ENCODE measurements at regions not wholly inside any gene's neighbourhood (a gene's known extent, or its start where the extent isn't known, plus 50 kb on each side); places are given as distances from the start of the nearest gene placed in this dataset.

DNA sequence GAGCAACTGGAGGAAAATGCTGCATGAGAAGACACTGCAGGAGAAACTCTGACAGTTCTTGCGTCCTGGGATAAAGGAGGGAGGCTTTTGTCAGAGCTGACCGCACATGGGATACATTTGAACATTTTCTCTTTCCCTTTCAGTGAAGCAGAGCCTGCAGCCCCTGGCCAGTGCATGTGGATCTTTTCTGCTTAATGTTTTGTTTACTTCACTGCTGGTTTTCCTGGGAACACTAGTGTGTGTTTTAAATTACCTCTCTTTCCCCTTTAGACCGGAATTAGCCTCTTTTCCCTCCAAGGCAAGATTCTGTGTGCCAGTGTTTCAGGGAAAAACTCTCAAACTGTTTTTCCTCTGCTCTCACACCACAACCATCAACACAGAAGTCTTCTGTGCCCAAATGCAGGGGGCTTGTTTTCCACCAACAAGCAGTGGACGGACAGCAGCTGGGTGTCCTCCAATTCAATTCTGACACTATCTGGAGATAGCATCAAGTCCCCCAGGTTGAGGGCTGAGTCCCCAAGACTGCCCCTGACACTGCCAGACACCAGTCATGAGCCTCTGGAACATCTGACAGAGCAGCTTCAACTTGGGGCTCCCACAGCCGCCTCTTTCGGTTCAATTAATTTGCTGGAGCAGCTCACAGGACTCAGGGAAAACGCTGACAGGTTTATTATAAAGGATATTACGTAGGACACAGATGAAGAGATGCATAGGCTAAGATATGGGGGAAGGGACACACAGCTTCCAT is 136.2 kb downstream of the RHOU start:
- intact Hi-C loops (cut with micrococcal nuclease; ENCODE audit: unreplicated experiment) = no loop called here
- Histone ChIP-seq H3K27ac (ENCODE audit: low read depth, low read length, poor library complexity, severe bottlenecking) (no peak overlapping the region), H3K4me1 (ENCODE audit: insufficient read depth, low read length, poor library complexity, severe bottlenecking) (no peaks in the 10 kb centered on the region), H3K9me3 (ENCODE audit: low read depth, low read length, poor library complexity, severe bottlenecking) (no peaks in the 10 kb centered on the region), H3K36me3 (ENCODE audit: insufficient read depth, low read length, poor library complexity, severe bottlenecking) (no peaks in the 10 kb centered on the region), H3K27me3 (replicated peaks; ENCODE audit: insufficient read depth, low read depth, low read length, poor library complexity) (peaks cover 3% of the 10 kb centered on the region), H3K4me3 (ENCODE audit: low read depth, low read length, poor library complexity, severe bottlenecking) (no peak overlapping the region)
- DNase-seq (ENCODE audit: low spot score) = no peak
- no TSS peak for BruUV-seq (replicated peaks)
- ChIA-PET CTCF (no interaction called here), POLR2A (ENCODE audit: low non-redundant PET) (no interaction called here)
- TF ChIP-seq, protein P1, sequence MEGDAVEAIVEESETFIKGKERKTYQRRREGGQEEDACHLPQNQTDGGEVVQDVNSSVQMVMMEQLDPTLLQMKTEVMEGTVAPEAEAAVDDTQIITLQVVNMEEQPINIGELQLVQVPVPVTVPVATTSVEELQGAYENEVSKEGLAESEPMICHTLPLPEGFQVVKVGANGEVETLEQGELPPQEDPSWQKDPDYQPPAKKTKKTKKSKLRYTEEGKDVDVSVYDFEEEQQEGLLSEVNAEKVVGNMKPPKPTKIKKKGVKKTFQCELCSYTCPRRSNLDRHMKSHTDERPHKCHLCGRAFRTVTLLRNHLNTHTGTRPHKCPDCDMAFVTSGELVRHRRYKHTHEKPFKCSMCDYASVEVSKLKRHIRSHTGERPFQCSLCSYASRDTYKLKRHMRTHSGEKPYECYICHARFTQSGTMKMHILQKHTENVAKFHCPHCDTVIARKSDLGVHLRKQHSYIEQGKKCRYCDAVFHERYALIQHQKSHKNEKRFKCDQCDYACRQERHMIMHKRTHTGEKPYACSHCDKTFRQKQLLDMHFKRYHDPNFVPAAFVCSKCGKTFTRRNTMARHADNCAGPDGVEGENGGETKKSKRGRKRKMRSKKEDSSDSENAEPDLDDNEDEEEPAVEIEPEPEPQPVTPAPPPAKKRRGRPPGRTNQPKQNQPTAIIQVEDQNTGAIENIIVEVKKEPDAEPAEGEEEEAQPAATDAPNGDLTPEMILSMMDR (conservative IDR thresholded peaks at IDR 0.05; ENCODE audit: low read depth, low read length) = no peak
- no peak for TF ChIP-seq EZH2 (IDR thresholded peaks at IDR 0.05; ENCODE audit: borderline replicate concordance, low read depth, low read length, poor library complexity, severe bottlenecking)

- TF ChIP-seq EZH2 (IDR thresholded peaks at IDR 0.05; ENCODE audit: borderline replicate concordance, low read depth, low read length, poor library complexity, severe bottlenecking) = no peak
- TF ChIP-seq, protein P1 (conservative IDR thresholded peaks at IDR 0.05; ENCODE audit: low read depth, low read length) = no peak
- no peaks in the 10 kb centered on the region for H3K9me3 ChIP-seq (ENCODE audit: low read depth, low read length, poor library complexity, severe bottlenecking)
- POLR2A ChIA-PET (ENCODE audit: low non-redundant PET) = no interaction called here
- peaks cover 3% of the 10 kb centered on the region for H3K27me3 ChIP-seq (replicated peaks; ENCODE audit: insufficient read depth, low read depth, low read length, poor library complexity)
- CTCF ChIA-PET = no interaction called here
- no peak overlapping the region for H3K4me3 ChIP-seq (ENCODE audit: low read depth, low read length, poor library complexity, severe bottlenecking)
- H3K4me1 ChIP-seq (ENCODE audit: insufficient read depth, low read length, poor library complexity, severe bottlenecking) = no peaks in the 10 kb centered on the region
- DNase-seq (ENCODE audit: low spot score) = no peak
- BruUV-seq (replicated peaks) = no TSS peak
- no peaks in the 10 kb centered on the region for H3K36me3 ChIP-seq (ENCODE audit: insufficient read depth, low read length, poor library complexity, severe bottlenecking)
- H3K27ac ChIP-seq (ENCODE audit: low read depth, low read length, poor library complexity, severe bottlenecking) = no peak overlapping the region
- intact Hi-C loops (cut with micrococcal nuclease; ENCODE audit: unreplicated experiment) = no loop called here
Measured at GRCh38 chr1:228872080-228872479, 136.8 kb downstream of the RHOU start.

DNA sequence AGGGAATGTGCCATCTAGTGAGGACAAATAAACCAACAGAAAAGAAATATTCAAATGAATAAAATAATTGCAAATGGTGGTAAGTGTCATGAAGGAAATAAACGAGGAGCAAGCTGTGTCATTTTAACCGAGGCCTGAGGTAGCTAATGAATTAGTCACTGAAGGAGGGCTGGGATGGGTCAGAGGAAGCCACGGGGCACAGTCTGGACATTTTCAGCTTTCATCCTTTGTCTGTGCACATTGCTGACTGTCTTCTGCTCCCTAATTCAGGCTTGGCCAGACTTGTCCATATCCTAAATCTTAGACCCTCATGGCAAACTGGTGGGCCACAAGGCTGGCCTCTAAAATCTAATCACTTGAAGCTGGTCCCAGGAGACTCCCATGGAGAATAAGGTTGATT is 138.4 kb downstream of the RHOU start:
- DNase-seq (ENCODE audit: low spot score) = no peak
- Histone ChIP-seq H3K27ac (ENCODE audit: low read depth, low read length, poor library complexity, severe bottlenecking) (no peak overlapping the region), H3K4me3 (ENCODE audit: low read depth, low read length, poor library complexity, severe bottlenecking) (no peak overlapping the region), H3K4me1 (ENCODE audit: insufficient read depth, low read length, poor library complexity, severe bottlenecking) (no peaks in the 10 kb centered on the region), H3K9me3 (ENCODE audit: low read depth, low read length, poor library complexity, severe bottlenecking) (no peaks in the 10 kb centered on the region), H3K27me3 (replicated peaks; ENCODE audit: insufficient read depth, low read depth, low read length, poor library complexity) (peaks cover 3% of the 10 kb centered on the region), H3K36me3 (ENCODE audit: insufficient read depth, low read length, poor library complexity, severe bottlenecking) (no peaks in the 10 kb centered on the region)
- BruUV-seq (replicated peaks) = no TSS peak
- TF ChIP-seq EZH2 (IDR thresholded peaks at IDR 0.05; ENCODE audit: borderline replicate concordance, low read depth, low read length, poor library complexity, severe bottlenecking) = no peak
- TF ChIP-seq, protein P1 (conservative IDR thresholded peaks at IDR 0.05; ENCODE audit: low read depth, low read length) = no peak
- ChIA-PET POLR2A (ENCODE audit: low non-redundant PET) (no interaction called here), CTCF (no interaction called here)
- intact Hi-C loops (cut with micrococcal nuclease; ENCODE audit: unreplicated experiment) = no loop called here
